Psoas muscle (tissue), 7 donors: ENCODE measurements at regions not wholly inside any gene's neighbourhood (a gene's known extent, or its start where the extent isn't known, plus 50 kb on each side); places are given as distances from the start of the nearest gene placed in this dataset.

Experiments used
- ATAC-seq, 4 donors: fragments of 200-7000 bp; cut with Tn5 transposase; one replicate each; pipeline ENCODE4 v1.9.1; 2020; ENCODE audit warnings: moderate library complexity in 3 of 4, mild to moderate bottlenecking in 2 of 4
- DNase-seq, 2 donors: peaks; one replicate each; pipeline ENCODE4 v3.0.0-alpha.2; 2020
- H3K27ac ChIP-seq: fragments of 200-600 bp; one replicate; pipeline ENCODE4 v1.8.0; 2022
- H3K27me3 ChIP-seq, 3 donors: fragments of 200-600 bp in 1 of 3; one replicate each; pipeline versions ENCODE4 v1.6.1 to v1.8.0; 2013 to 2022; ENCODE audit warnings: low read length in 2 of 3, mild to moderate bottlenecking in 2 of 3, moderate library complexity in 1 of 3; ENCODE audit not compliant: insufficient read depth in 3 of 3
- H3K36me3 ChIP-seq, 2 donors: fragments of 200-600 bp in 1 of 2; one replicate each; pipeline versions ENCODE4 v1.6.1 to v1.8.0; 2013 to 2022; ENCODE audit warnings: low read depth in 1 of 2, mild to moderate bottlenecking in 1 of 2, moderate library complexity in 1 of 2; ENCODE audit not compliant: insufficient read depth in 1 of 2
- H3K4me1 ChIP-seq: fragments of 200-600 bp; one replicate; pipeline ENCODE4 v1.8.0; 2022
- H3K4me3 ChIP-seq: fragments of 200-600 bp; one replicate; pipeline ENCODE4 v1.8.0; 2022; ENCODE audit warnings: mild to moderate bottlenecking
- H3K9me3 ChIP-seq: fragments of 200-600 bp; one replicate; pipeline ENCODE4 v1.8.0; 2022
- CTCF ChIP-seq: fragments of 200-600 bp; IDR thresholded peaks from one replicate; pipeline ENCODE4 v1.8.0; 2022; ENCODE audit warnings: antibody characterized with exemption
- WGBS, 3 donors: extraction: QIAGEN DNeasy Blood & Tissue Kit; methylation state at CpG; one replicate each; pipeline versions ENCODE4 v1.1.6 to v1.1.7; 2013; 5-methylcytosine and 5-hydroxymethylcytosine counted together
- intact Hi-C, 2 donors: fragments of 100-400 bp; cut with DNase I; formaldehyde crosslinking; loops; one replicate each; pipeline versions ENCODE4 v1.11.0 to v1.14.2; 2022
- donor health status: healthy with polysubstance abuse.
- donor health status: DM: no; HTN: no; CAD: no; lungs with moderate emphysema.
- donor health status: Bipolar disorder and iron deficiency.
- donor health status: healthy.
- donor health status: DM: yes; HTN: yes; CAD: no.
- donor health status: DM: no; HTN: no; CAD: no.
- donor health status: DM: yes; HTN: yes; CAD: no.

GRCh38 chr7:153902862-153903261 is 149.3 kb upstream of the DPP6 start:
- ATAC-seq (peak in 2 of 4 donors; percentile 26 to 48), DNase-seq (peak in 1 of 2 donors; percentile 67)
- no peak overlapping the region for H3K27ac ChIP-seq
- H3K9me3 ChIP-seq: no peaks in the 10 kb centered on the region
- no peaks in the 10 kb centered on the region for H3K4me1 ChIP-seq
- TF ChIP-seq CTCF: no peak
- 27 to 31% (median 29%) methylated on average over 3 of the region's 3 CpGs for WGBS, 3 donors
- H3K4me3 ChIP-seq: no peak overlapping the region
- intact Hi-C loops: no loop called here
- no peaks in the 10 kb centered on the region for H3K27me3 ChIP-seq
- no peaks in the 10 kb centered on the region for H3K36me3 ChIP-seq

- Histone ChIP-seq H3K36me3 (no peaks in the 10 kb centered on the region), H3K27me3 (no peaks in the 10 kb centered on the region), H3K27ac (no peak overlapping the region), H3K9me3 (no peaks in the 10 kb centered on the region), H3K4me1 (no peaks in the 10 kb centered on the region), H3K4me3 (no peak overlapping the region)
- intact Hi-C loops: no loop called here
- TF ChIP-seq CTCF: no peak
- DNase-seq (no peak), ATAC-seq (no peak)
- WGBS, 3 donors: 53 to 59% (median 57%) methylated on average over 4 of the region's 4 CpGs
These were observed 140.0 kb upstream of the DPP6 start for GRCh38 chr7:153912211-153912610.

GRCh38 chr7:153920126-153920525 is 132.1 kb upstream of the DPP6 start:
- Histone ChIP-seq H3K27ac (no peak overlapping the region), H3K36me3 (no peaks in the 10 kb centered on the region), H3K4me3 (no peak overlapping the region), H3K4me1 (no peaks in the 10 kb centered on the region), H3K27me3 (no peaks in the 10 kb centered on the region), H3K9me3 (no peaks in the 10 kb centered on the region)
- DNase-seq (no peak), ATAC-seq (no peak)
- 41 to 61% (median 46%) methylated on average over 5 of the region's 5 CpGs for WGBS, 3 donors
- no peak for TF ChIP-seq CTCF
- intact Hi-C loops: no loop called here

- DNase-seq (no peak), ATAC-seq (no peak)
- WGBS, 3 donors: 88 to 91% (median 89%) methylated on average over 5 of the region's 5 CpGs
- Histone ChIP-seq H3K9me3 (no peaks in the 10 kb centered on the region), H3K27ac (no peak overlapping the region), H3K4me3 (no peak overlapping the region), H3K27me3 (no peaks in the 10 kb centered on the region), H3K36me3 (no peaks in the 10 kb centered on the region), H3K4me1 (no peaks in the 10 kb centered on the region)
- no peak for TF ChIP-seq CTCF
- intact Hi-C loops: no loop called here
These were observed 131.3 kb upstream of the DPP6 start for GRCh38 chr7:153920897-153921296.

- Histone ChIP-seq H3K9me3 (no peaks in the 10 kb centered on the region), H3K27me3 (no peaks in the 10 kb centered on the region), H3K4me3 (no peak overlapping the region), H3K4me1 (no peaks in the 10 kb centered on the region), H3K27ac (no peak overlapping the region), H3K36me3 (no peaks in the 10 kb centered on the region)
- intact Hi-C loops: no loop called here
- WGBS, 3 donors: 84 to 87% (median 85%) methylated on average over 3 of the region's 3 CpGs
- TF ChIP-seq CTCF: no peak
- DNase-seq: no peak
- no peak for ATAC-seq
These were observed 130.8 kb upstream of the DPP6 start for GRCh38 chr7:153921408-153921807.
